BLaER1 (cell line): ENCODE measurements at regions not wholly inside any gene's neighbourhood (a gene's known extent, or its start where the extent isn't known, plus 50 kb on each side); places are given as distances from the start of the nearest gene placed in this dataset.

Experiments
- H3K27ac ChIP-seq: shearing (Covaris generic); formaldehyde crosslinking; 2 replicates; pipeline ENCODE4 v1.8.1; 2022
- H3K27me3 ChIP-seq: shearing (Covaris generic); formaldehyde crosslinking; 2 replicates; pipeline ENCODE4 v1.8.1; 2022
- H3K36me3 ChIP-seq: shearing (Covaris generic); formaldehyde crosslinking; 2 replicates; pipeline ENCODE4 v1.8.1; 2022
- H3K4me1 ChIP-seq: shearing (Covaris generic); formaldehyde crosslinking; 2 replicates; pipeline ENCODE4 v1.8.1; 2022
- H3K4me2 ChIP-seq: shearing (Covaris generic); formaldehyde crosslinking; 2 replicates; pipeline ENCODE4 v1.8.1; 2022
- H3K4me3 ChIP-seq: shearing (Covaris generic); formaldehyde crosslinking; 2 replicates; pipeline ENCODE4 v1.8.1; 2022
- H3K9ac ChIP-seq: shearing (Covaris generic); formaldehyde crosslinking; 2 replicates; pipeline ENCODE4 v1.8.1; 2022
- H3K9me3 ChIP-seq: shearing (Covaris generic); formaldehyde crosslinking; 2 replicates; pipeline ENCODE4 v1.8.1; 2022
- H4K20me1 ChIP-seq: shearing (Covaris generic); formaldehyde crosslinking; 2 replicates; pipeline ENCODE4 v1.8.1; 2022
- Cebpa-rat ChIP-seq: shearing (Covaris generic); IDR thresholded peaks from 2 replicates; pipeline ENCODE4 v1.8.1; 2022

DNA sequence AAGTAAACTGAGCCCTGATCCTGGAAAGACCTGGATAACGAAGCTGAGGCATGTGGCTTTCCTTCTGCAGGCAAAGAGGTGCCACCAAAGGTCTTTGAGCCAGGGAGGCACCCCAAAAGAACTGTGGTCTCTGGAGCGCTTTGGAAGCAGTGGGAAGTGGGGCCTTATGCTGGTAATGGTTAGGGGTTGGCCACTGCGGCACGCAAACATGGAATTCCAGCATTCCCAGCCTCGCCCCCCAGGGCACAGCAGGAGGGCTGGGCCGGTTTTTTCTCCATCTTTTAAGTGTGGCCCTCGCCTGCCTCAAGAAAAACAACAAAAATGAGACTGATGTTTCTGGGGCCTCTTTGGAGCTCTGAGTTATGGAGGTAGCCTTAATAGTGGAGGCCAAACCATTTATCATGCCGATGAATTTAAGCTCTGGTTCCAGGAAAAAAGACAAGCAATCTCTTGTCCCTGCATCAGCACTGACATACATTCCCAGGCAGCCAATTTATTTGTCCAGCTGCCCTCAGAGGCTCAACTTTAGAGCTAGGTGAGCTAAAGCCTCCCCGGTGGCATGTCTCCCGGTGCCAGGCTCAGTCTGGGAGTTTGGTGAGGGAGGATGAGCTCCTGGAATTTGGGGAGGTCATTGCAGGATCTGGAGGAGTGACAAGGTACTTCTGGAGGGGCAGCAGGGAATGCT lies 109.0 kb downstream of the TLE3 start:
- Histone ChIP-seq H3K27me3 (no peaks in the 10 kb centered on the region), H3K9me3 (no peaks in the 10 kb centered on the region), H3K27ac (no peak overlapping the region), H3K4me3 (no peak overlapping the region), H3K4me1 (peaks cover 6% of the 10 kb centered on the region; the same call in 1 of the 2 replicates), H3K9ac (no peak overlapping the region), H3K36me3 (no peaks in the 10 kb centered on the region), H4K20me1 (peaks cover 11% of the 10 kb centered on the region; the same call in 1 of the 2 replicates), H3K4me2 (no peak overlapping the region)
- TF ChIP-seq Cebpa-rat = no peak

DNA sequence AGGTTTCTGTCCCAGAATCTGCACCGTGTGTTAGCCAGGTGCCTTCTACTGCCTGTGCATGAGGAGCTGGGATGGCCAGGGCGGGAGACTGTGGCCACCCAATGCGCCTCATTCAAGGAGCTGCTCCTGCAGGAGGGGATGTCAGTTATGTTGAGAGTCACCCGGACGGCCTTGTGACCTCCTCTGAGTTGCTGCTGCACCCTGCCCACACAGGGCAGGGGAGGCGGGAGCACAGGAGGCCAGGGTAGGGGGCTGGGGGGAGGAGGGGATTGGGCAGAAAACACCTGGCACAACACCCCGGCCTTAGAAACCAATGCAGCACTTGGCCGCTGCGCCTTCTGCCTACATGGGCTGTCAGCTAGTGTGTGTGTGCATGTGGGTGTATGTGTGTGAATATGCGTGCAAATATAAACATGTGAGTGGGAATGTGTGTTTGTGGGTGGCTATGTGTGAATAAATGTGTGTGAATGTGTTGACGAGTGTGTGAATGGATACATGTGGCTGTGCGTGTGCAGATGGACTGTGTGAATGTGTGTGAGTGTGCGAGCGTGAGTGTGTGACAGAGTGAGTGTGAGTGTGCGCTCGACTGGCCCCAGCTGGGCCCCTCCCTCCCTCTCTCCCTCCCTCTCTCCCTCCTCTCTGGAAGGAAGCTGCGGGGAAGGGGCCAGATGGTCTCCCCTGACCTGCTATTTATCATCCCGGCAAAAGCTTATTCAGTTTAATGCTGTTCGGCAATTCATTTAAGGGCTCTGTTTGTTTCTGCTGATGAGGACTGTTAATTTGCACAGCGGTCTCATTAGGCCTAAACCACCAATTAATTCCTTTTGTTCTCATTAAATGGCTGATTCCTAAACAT lies 106.9 kb downstream of the TLE3 start:
- H3K9ac ChIP-seq = no peak overlapping the region
- no peak overlapping the region for H3K4me2 ChIP-seq
- no peaks in the 10 kb centered on the region for H3K27me3 ChIP-seq
- H3K27ac ChIP-seq = no peak overlapping the region
- H3K36me3 ChIP-seq = no peaks in the 10 kb centered on the region
- H3K4me1 ChIP-seq = peaks cover 6% of the 10 kb centered on the region; the same call in 1 of the 2 replicates
- no peak for TF ChIP-seq Cebpa-rat
- H3K4me3 ChIP-seq = no peak overlapping the region
- no peaks in the 10 kb centered on the region for H3K9me3 ChIP-seq
- peaks cover 11% of the 10 kb centered on the region; the same call in 1 of the 2 replicates for H4K20me1 ChIP-seq

DNA sequence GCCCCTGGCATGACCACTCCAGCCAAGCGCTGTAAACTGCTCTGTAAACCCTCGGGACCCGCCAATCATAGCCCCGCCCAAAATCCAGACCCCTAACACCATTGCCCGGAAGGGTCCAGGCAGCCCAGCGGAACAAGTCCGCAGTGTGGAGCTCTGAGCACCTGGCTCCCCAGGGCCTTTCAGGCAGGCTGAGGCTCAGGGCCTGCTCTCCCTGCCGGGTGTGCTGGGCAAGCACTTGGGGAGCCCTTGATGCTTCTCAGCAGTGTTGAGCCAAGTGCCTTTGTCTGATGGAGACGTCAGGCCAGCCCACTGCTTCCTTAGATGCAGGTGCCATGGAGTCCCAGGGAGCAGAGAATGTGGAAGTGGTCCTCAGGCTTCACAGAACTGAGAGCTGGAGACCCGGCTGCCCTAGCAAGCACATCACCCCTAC lies 106.2 kb downstream of the TLE3 start:
- no peaks in the 10 kb centered on the region for H3K36me3 ChIP-seq
- H4K20me1 ChIP-seq = peaks cover 7% of the 10 kb centered on the region; the same call in 1 of the 2 replicates
- H3K27me3 ChIP-seq = no peaks in the 10 kb centered on the region
- H3K9me3 ChIP-seq = no peaks in the 10 kb centered on the region
- no peak overlapping the region for H3K4me3 ChIP-seq
- no peak overlapping the region for H3K27ac ChIP-seq
- peaks cover 6% of the 10 kb centered on the region; the same call in 1 of the 2 replicates for H3K4me1 ChIP-seq
- no peak overlapping the region for H3K4me2 ChIP-seq
- H3K9ac ChIP-seq = no peak overlapping the region
- no peak for TF ChIP-seq Cebpa-rat

DNA sequence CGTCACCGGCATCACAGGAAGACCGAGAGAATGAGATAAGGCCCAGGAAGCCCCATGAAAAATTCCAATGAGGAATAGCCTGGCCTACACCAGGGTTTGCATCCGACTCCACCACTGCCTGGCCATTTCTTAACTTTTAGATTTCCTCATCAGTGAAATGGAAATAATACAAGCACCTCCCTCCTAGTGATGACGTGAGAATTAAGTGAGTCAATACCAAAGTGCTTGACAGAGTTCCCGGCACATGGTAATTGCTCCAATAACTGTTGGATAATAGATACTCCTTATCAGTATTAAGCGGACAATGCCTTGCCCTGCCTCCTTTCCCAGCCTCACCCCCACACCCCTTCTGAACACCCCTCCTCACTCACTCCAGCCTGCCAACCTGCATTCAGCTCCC lies 105.4 kb downstream of the TLE3 start:
- H3K27ac ChIP-seq = no peak overlapping the region
- H3K9ac ChIP-seq = no peak overlapping the region
- no peaks in the 10 kb centered on the region for H4K20me1 ChIP-seq
- no peak for TF ChIP-seq Cebpa-rat
- H3K4me2 ChIP-seq = no peak overlapping the region
- no peaks in the 10 kb centered on the region for H3K9me3 ChIP-seq
- H3K4me1 ChIP-seq = peaks cover 6% of the 10 kb centered on the region; the same call in 1 of the 2 replicates
- H3K4me3 ChIP-seq = no peak overlapping the region
- H3K36me3 ChIP-seq = no peaks in the 10 kb centered on the region
- no peaks in the 10 kb centered on the region for H3K27me3 ChIP-seq

DNA sequence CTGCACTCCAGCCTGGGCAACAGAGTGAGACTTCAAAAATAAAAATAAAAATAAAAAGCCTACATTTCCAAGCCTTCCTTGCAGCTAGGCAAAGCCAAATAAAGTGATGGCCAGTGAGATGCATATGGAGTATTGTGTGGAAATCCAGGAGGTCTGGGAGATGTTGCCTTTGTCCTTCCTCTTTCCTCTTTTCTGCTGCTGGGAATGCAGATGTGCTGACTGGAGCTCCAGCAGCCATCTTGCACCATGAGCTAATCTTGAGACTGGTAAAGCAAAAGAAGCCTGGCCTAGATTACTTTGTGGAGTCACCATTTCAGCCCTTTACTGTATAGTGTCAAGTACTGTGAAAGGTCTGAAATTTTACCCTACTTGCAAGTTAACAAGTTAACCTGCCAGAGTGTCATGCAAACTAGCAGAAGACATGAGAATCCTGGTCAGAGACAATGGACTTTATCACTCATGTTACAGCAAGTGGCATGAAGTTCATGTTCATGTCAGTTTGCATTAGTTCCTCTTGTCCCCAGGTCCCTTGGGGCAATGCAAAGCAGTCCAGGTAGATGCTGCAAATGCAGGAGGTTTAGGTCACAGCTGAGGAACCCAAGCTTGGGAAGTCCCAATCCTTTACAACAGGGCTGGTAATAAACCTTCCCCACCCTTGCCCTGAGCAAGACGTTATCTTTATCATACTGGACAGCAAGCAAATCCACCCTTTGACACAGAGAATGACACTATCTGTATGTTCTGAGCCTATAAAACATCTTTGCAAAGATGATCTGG lies 103.1 kb downstream of the TLE3 start:
- H3K9me3 ChIP-seq = no peaks in the 10 kb centered on the region
- no peak overlapping the region for H3K4me2 ChIP-seq
- H3K27ac ChIP-seq = no peak overlapping the region
- no peaks in the 10 kb centered on the region for H4K20me1 ChIP-seq
- H3K27me3 ChIP-seq = no peaks in the 10 kb centered on the region
- TF ChIP-seq Cebpa-rat = no peak
- peaks cover 9% of the 10 kb centered on the region; the same call in 1 of the 2 replicates for H3K4me1 ChIP-seq
- H3K36me3 ChIP-seq = no peaks in the 10 kb centered on the region
- no peak overlapping the region for H3K4me3 ChIP-seq
- H3K9ac ChIP-seq = no peak overlapping the region

DNA sequence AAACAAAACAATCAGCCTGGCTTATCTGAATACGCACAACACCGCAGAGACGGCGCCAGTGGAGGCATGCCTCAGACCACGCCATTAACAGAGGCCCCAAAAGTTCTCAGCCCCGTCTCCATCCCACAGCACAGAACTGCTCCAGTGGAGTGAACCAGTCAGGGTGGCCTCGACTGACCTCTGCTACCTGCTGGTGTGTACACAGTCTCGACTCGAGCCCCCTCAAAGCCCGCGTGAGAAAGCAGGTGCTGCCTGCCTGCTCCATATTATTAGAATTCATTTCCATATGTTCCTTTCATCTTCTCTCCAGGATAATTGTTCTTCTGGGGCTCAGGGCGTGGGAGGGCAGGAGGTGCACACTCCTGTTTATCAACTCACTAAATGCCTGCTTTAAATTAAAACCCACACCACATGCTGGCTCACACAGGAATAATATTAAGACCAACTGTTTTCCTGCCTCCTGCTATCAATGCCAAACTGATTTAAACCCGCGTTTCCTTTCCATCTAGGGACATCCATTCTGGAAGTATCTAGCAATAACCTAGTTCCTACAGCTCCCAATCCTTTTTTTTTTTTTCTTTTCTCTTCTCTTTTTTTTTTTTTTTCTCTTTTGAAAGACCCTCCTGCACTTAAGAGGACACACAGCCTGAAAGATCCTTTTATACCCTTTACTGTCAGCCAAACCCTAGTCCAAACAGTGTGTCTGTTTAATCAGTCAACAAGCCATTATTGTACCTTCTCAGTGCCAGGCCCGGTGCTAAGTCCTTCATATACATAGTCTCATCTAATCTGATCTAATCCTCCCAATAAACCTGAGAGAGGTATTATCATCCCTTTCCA lies 101.2 kb downstream of the TLE3 start:
- 0 out of 2 replicates have a peak, but pooled peaks cover 6% of the 10 kb centered on the region for H3K4me1 ChIP-seq
- no peak for TF ChIP-seq Cebpa-rat
- no peaks in the 10 kb centered on the region for H4K20me1 ChIP-seq
- no peaks in the 10 kb centered on the region for H3K36me3 ChIP-seq
- H3K27me3 ChIP-seq = no peaks in the 10 kb centered on the region
- H3K9me3 ChIP-seq = no peaks in the 10 kb centered on the region
- H3K4me3 ChIP-seq = no peak overlapping the region
- H3K9ac ChIP-seq = no peak overlapping the region
- no peak overlapping the region for H3K4me2 ChIP-seq
- H3K27ac ChIP-seq = no peak overlapping the region

DNA sequence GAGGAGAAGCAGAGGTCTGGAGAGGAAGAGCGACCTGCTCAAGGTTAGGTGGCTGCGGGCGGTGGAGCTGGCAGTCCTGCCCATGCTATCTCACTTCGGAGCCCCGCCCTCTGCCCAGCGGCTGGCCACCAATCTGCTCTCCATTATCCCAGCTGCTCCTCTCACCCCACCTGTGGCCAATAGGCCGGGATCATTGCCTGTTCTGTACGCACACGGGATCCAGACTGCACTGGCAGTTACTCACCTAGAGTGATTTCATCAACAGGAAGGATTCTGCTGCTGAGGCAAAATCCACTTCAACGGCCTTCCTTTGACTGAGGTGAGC lies 100.6 kb downstream of the TLE3 start:
- no peak overlapping the region for H3K4me2 ChIP-seq
- H3K4me3 ChIP-seq = no peak overlapping the region
- no peak overlapping the region for H3K9ac ChIP-seq
- 0 out of 2 replicates have a peak, but pooled peaks cover 6% of the 10 kb centered on the region for H3K4me1 ChIP-seq
- H3K27ac ChIP-seq = no peak overlapping the region
- no peak for TF ChIP-seq Cebpa-rat
- no peaks in the 10 kb centered on the region for H4K20me1 ChIP-seq
- H3K9me3 ChIP-seq = no peaks in the 10 kb centered on the region
- H3K27me3 ChIP-seq = no peaks in the 10 kb centered on the region
- no peaks in the 10 kb centered on the region for H3K36me3 ChIP-seq
